HEK293T (cell line): ENCODE measurements at regions not wholly inside any gene's neighbourhood (a gene's known extent, or its start where the extent isn't known, plus 50 kb on each side); places are given as distances from the start of the nearest gene placed in this dataset.

Experiments used
- CTCF ChIA-PET: fragments of 350-600 bp; formaldehyde crosslinking; extraction: SDS; loops from one replicate; lab custom pipeline; 2021; ENCODE audit warnings: antibody characterized with exemption, inconsistent platforms; lab: Yijun Ruan, JAX
- POLR2A ChIA-PET: fragments of 350-600 bp; formaldehyde crosslinking; extraction: SDS; loops from one replicate; lab custom pipeline; 2020; ENCODE audit warnings: antibody characterized with exemption, inconsistent platforms; lab: Yijun Ruan, JAX
- DNase-seq: peaks from one replicate; pipeline ENCODE4 v3.0.0; 2012; ENCODE audit warnings: mixed read lengths; ENCODE audit errors: extremely low spot score
- ARNT ChIP-seq: fragments of 450-650 bp; IDR thresholded peaks from 2 replicates; pipeline ENCODE4 v1.6.1; 2017; ENCODE audit warnings: mild to moderate bottlenecking
- BHLHE40 ChIP-seq: fragments of 450-650 bp; IDR thresholded peaks from 2 replicates; pipeline ENCODE4 v1.6.1; 2016; ENCODE audit warnings: mild to moderate bottlenecking, moderate library complexity, borderline replicate concordance
- CTBP1 ChIP-seq: fragments of 450-650 bp; IDR thresholded peaks from 2 replicates; pipeline ENCODE4 v1.6.1; 2016; ENCODE audit warnings: borderline replicate concordance
- ELF4 ChIP-seq: fragments of 450-650 bp; IDR thresholded peaks from 2 replicates; pipeline ENCODE4 v1.6.1; 2017; ENCODE audit warnings: antibody characterized with exemption
- FOXA1 ChIP-seq: fragments of 450-650 bp; IDR thresholded peaks from 2 replicates; pipeline ENCODE4 v1.6.1; 2016; ENCODE audit warnings: mild to moderate bottlenecking
- FOXK2 ChIP-seq: fragments of 450-650 bp; IDR thresholded peaks from 2 replicates; pipeline ENCODE4 v1.6.1; 2016; ENCODE audit warnings: mild to moderate bottlenecking
- FOXM1 ChIP-seq: fragments of 450-650 bp; IDR thresholded peaks from 2 replicates; pipeline ENCODE4 v1.6.1; 2017; ENCODE audit warnings: mild to moderate bottlenecking, borderline replicate concordance
- HDGF ChIP-seq: fragments of 450-650 bp; IDR thresholded peaks from 2 replicates; pipeline ENCODE4 v1.6.1; 2017; ENCODE audit warnings: antibody characterized with exemption, borderline replicate concordance
- L3MBTL2 ChIP-seq: fragments of 450-650 bp; conservative IDR thresholded peaks from 2 replicates; pipeline ENCODE4 v1.6.1; 2016; ENCODE audit warnings: mild to moderate bottlenecking
- LEF1 ChIP-seq: fragments of 450-650 bp; IDR thresholded peaks from 2 replicates; pipeline ENCODE4 v1.6.1; 2017; ENCODE audit warnings: mild to moderate bottlenecking, borderline replicate concordance
- NFRKB ChIP-seq: fragments of 450-650 bp; IDR thresholded peaks from 2 replicates; pipeline ENCODE4 v1.6.1; 2016; ENCODE audit warnings: mild to moderate bottlenecking, moderate library complexity
- PKNOX1 ChIP-seq: fragments of 450-650 bp; IDR thresholded peaks from 2 replicates; pipeline ENCODE4 v1.6.1; 2016
- SP1 ChIP-seq: fragments of 450-650 bp; IDR thresholded peaks from 2 replicates; pipeline ENCODE4 v1.6.1; 2017
- SUZ12 ChIP-seq: fragments of 450-650 bp; IDR thresholded peaks from 2 replicates; pipeline ENCODE4 v1.6.1; 2016; ENCODE audit warnings: mild to moderate bottlenecking
- TARDBP ChIP-seq: fragments of 450-650 bp; IDR thresholded peaks from 2 replicates; pipeline ENCODE4 v1.6.1; 2016
- ZNF384 ChIP-seq: fragments of 450-650 bp; IDR thresholded peaks from 2 replicates; pipeline ENCODE4 v1.6.1; 2016

GRCh38 chr2:33903701-33904100, 304.6 kb upstream of the FAM98A start:
- TF ChIP-seq FOXM1 (no peak), SP1 (no peak), ZNF384 (no peak), HDGF (no peak), PKNOX1 (no peak), SUZ12 (no peak), ELF4 (no peak), LEF1 (no peak), FOXK2 (no peak), TARDBP (no peak), ARNT (no peak), CTBP1 (no peak), BHLHE40 (no peak), FOXA1 (no peak), NFRKB (no peak), L3MBTL2 (no peak)
- DNase-seq = no peak
- ChIA-PET POLR2A (no interaction called here), CTCF (no interaction called here)

GRCh38 chr2:33903215-33903614, 304.1 kb upstream of the FAM98A start:
- no peak for DNase-seq
- ChIA-PET CTCF (no interaction called here), POLR2A (no interaction called here)
- TF ChIP-seq FOXA1 = no peak
- TF ChIP-seq LEF1 = no peak
- no peak for TF ChIP-seq PKNOX1
- no peak for TF ChIP-seq ZNF384
- TF ChIP-seq BHLHE40 = no peak
- TF ChIP-seq FOXM1 = no peak
- no peak for TF ChIP-seq L3MBTL2
- TF ChIP-seq CTBP1 = no peak
- no peak for TF ChIP-seq HDGF
- no peak for TF ChIP-seq ELF4
- no peak for TF ChIP-seq SP1

- ChIA-PET CTCF (no interaction called here), POLR2A (no interaction called here)
- TF ChIP-seq SP1 = no peak
- no peak for TF ChIP-seq NFRKB
- TF ChIP-seq FOXK2 = no peak
- TF ChIP-seq CTBP1 = no peak
- no peak for TF ChIP-seq ZNF384
- DNase-seq = no peak
Measured at GRCh38 chr2:33900610-33901009, 301.5 kb upstream of the FAM98A start.

GRCh38 chr2:33897741-33898140, 298.6 kb upstream of the FAM98A start:
- POLR2A ChIA-PET = no interaction called here
- no peak for DNase-seq

GRCh38 chr2:33893824-33894223, 294.7 kb upstream of the FAM98A start:
- CTCF ChIA-PET = no interaction called here

More at GRCh38 chr2:33897741-33898140, 298.6 kb upstream of the FAM98A start:
- TF ChIP-seq FOXA1 (no peak), NFRKB (no peak), L3MBTL2 (no peak), LEF1 (no peak), PKNOX1 (no peak), BHLHE40 (no peak), SUZ12 (no peak), SP1 (no peak), CTBP1 (no peak), ELF4 (no peak), ARNT (no peak)
- CTCF ChIA-PET = no interaction called here

More at GRCh38 chr2:33893824-33894223, 294.7 kb upstream of the FAM98A start:
- POLR2A ChIA-PET = no interaction called here
- no peak for TF ChIP-seq SP1
- no peak for TF ChIP-seq CTBP1
- TF ChIP-seq HDGF = no peak
- TF ChIP-seq NFRKB = no peak
- no peak for TF ChIP-seq TARDBP
- TF ChIP-seq FOXA1 = no peak
- no peak for TF ChIP-seq BHLHE40
- TF ChIP-seq LEF1 = no peak
- TF ChIP-seq ARNT = no peak
- no peak for TF ChIP-seq L3MBTL2
- TF ChIP-seq PKNOX1 = no peak
- no peak for TF ChIP-seq FOXK2
- no peak for TF ChIP-seq ELF4
- TF ChIP-seq SUZ12 = no peak
- no peak for TF ChIP-seq ZNF384
- no peak for TF ChIP-seq FOXM1
- DNase-seq = no peak
